Peyer's patch (tissue), 4 donors: ENCODE measurements at regions not wholly inside any gene's neighbourhood (a gene's known extent, or its start where the extent isn't known, plus 50 kb on each side); places are given as distances from the start of the nearest gene placed in this dataset.

ENCODE experiments used
- DNase-seq, 3 donors: peaks; one replicate each; pipeline ENCODE4 v3.0.0-alpha.2; 2017 to 2019
- H3K27ac ChIP-seq, 4 donors: fragments of 200-600 bp; sonication (generic); one replicate each; pipeline ENCODE4 v1.5.1; 2016 to 2019
- H3K27me3 ChIP-seq, 2 donors: fragments of 200-600 bp; sonication (generic); one replicate each; pipeline ENCODE4 v1.5.1; 2019
- H3K36me3 ChIP-seq, 3 donors: fragments of 200-600 bp; sonication (generic); one replicate each; pipeline ENCODE4 v1.5.1; 2016 to 2019
- H3K4me1 ChIP-seq, 4 donors: fragments of 200-600 bp; sonication (generic); one replicate each; pipeline ENCODE4 v1.5.1; 2016 to 2019
- H3K4me3 ChIP-seq, 4 donors: fragments of 200-600 bp; sonication (generic); 1 replicate in 3 of 4; 2 replicates in 1 of 4; pipeline ENCODE4 v1.5.1; 2016 to 2019; ENCODE audit warnings: mild to moderate bottlenecking in 1 of 4
- H3K9me3 ChIP-seq, 4 donors: fragments of 200-600 bp; sonication (generic); one replicate each; pipeline ENCODE4 v1.5.1; 2016 to 2019; ENCODE audit warnings: mild to moderate bottlenecking in 1 of 4
- CTCF ChIP-seq, 6 experiments: fragments of 450-650 bp in 4 of 6; fragments of 200-600 bp in 2 of 6; sonication (generic) in 1 of 6; IDR thresholded peaks; one replicate each; pipeline ENCODE4 v1.5.1; 2017 to 2019; ENCODE audit warnings: antibody characterized with exemption in 6 of 6, mild to moderate bottlenecking in 3 of 6, moderate library complexity in 1 of 6
- POLR2A ChIP-seq, 2 donors: fragments of 450-650 bp; IDR thresholded peaks; one replicate each; pipeline ENCODE4 v1.5.1; 2017; ENCODE audit warnings: antibody characterized with exemption in 2 of 2, mild to moderate bottlenecking in 2 of 2, moderate library complexity in 2 of 2

GRCh38 chr13:109483284-109483683 lies 303.1 kb downstream of the IRS2 start:
- H3K4me3 ChIP-seq = no peak overlapping the region
- H3K36me3 ChIP-seq = no peaks in the 10 kb centered on the region
- no peak for TF ChIP-seq POLR2A (IDR thresholded peaks at IDR 0.05)
- TF ChIP-seq CTCF (IDR thresholded peaks at IDR 0.05) = no peak
- H3K27ac ChIP-seq = no peak overlapping the region
- DNase-seq = no peak
- no peaks in the 10 kb centered on the region for H3K9me3 ChIP-seq
- H3K4me1 ChIP-seq = no peaks in the 10 kb centered on the region
- H3K27me3 ChIP-seq = no peaks in the 10 kb centered on the region

- DNase-seq = no peak
- no peak overlapping the region for H3K27ac ChIP-seq
- no peak overlapping the region for H3K4me3 ChIP-seq
Observed at GRCh38 chr13:109481040-109481439, 305.3 kb downstream of the IRS2 start.

GRCh38 chr13:109480011-109480955 lies 306.1 kb downstream of the IRS2 start:
- H3K27me3 ChIP-seq = no peaks in the 10 kb centered on the region
- no peaks in the 10 kb centered on the region for H3K4me1 ChIP-seq
- no peak overlapping the region for H3K27ac ChIP-seq
- H3K4me3 ChIP-seq = no peak overlapping the region
- no peak for DNase-seq
- TF ChIP-seq CTCF (IDR thresholded peaks at IDR 0.05) (peak in 1 of 6 experiments; percentile 2), POLR2A (IDR thresholded peaks at IDR 0.05) (no peak)
- no peaks in the 10 kb centered on the region for H3K9me3 ChIP-seq
- H3K36me3 ChIP-seq = no peaks in the 10 kb centered on the region

More at GRCh38 chr13:109481040-109481439, 305.3 kb downstream of the IRS2 start:
- Histone ChIP-seq H3K36me3 (no peaks in the 10 kb centered on the region), H3K9me3 (no peaks in the 10 kb centered on the region), H3K27me3 (no peaks in the 10 kb centered on the region), H3K4me1 (no peaks in the 10 kb centered on the region)
- TF ChIP-seq POLR2A (IDR thresholded peaks at IDR 0.05) (no peak), CTCF (IDR thresholded peaks at IDR 0.05) (no peak)

- no peak overlapping the region for H3K4me3 ChIP-seq
- no peaks in the 10 kb centered on the region for H3K36me3 ChIP-seq
- TF ChIP-seq POLR2A (IDR thresholded peaks at IDR 0.05) (no peak), CTCF (IDR thresholded peaks at IDR 0.05) (no peak)
Observed at GRCh38 chr13:109479534-109479933, 306.8 kb downstream of the IRS2 start.

GRCh38 chr13:109476001-109476400 lies 310.4 kb downstream of the IRS2 start:
- Histone ChIP-seq H3K36me3 (no peaks in the 10 kb centered on the region), H3K9me3 (no peaks in the 10 kb centered on the region), H3K4me3 (no peak overlapping the region), H3K4me1 (no peaks in the 10 kb centered on the region), H3K27ac (no peak overlapping the region), H3K27me3 (no peaks in the 10 kb centered on the region)
- DNase-seq = no peak
- TF ChIP-seq CTCF (IDR thresholded peaks at IDR 0.05) = no peak

More at GRCh38 chr13:109479534-109479933, 306.8 kb downstream of the IRS2 start:
- no peaks in the 10 kb centered on the region for H3K9me3 ChIP-seq
- no peak for DNase-seq
- no peak overlapping the region for H3K27ac ChIP-seq
- H3K4me1 ChIP-seq = no peaks in the 10 kb centered on the region
- no peaks in the 10 kb centered on the region for H3K27me3 ChIP-seq
